ENCODE measurements at regions not wholly inside any gene's neighbourhood (a gene's known extent, or its start where the extent isn't known, plus 50 kb on each side); places are given as distances from the start of the nearest gene placed in this dataset.

DNA sequence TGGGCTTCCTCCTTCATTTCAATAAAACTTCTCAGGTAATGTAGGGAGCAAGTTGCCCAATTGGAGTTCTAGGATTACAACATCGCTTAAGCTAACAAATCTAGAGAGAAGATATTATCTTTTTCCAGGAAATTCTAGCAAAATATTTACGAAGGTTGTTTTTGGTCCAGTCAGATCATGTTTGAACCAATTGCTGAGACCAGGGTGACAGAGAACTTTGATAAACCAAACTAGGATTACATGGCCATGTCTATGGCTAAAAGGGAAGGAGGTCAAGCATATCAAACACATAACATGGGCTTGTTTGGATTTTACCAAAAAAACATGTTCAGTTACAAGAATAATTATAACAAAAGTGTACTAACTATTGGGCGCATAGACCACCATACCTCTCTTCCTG, 442.4 kb upstream of the SGCG start:
- DNase-seq: no peak
- TF ChIP-seq GATA1 (IDR thresholded peaks at IDR 0.05; ENCODE audit: low read depth, low read length) (no peak), POLR2A (IDR thresholded peaks at IDR 0.05; ENCODE audit: low read length) (no peak)

DNA sequence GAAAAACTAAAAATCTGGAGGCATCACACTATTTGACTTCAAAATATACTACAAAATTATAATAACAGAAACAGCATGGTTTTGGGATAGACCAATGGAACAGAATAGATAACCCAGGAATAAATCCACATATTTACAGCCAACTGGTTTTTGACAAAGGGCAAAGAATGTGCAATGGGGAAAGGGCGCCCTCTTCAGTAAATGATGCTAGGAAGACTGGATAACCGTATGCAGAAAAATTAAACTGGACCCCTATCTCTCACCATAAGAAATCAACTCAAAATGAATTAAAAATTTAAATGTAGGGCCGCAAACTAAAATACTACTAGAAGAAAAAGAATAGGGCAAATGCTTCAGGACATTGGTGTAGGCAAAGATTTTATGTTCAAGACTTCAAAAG, 440.5 kb upstream of the SGCG start:
- peak in 1 of 2 experiments; percentile 14 for DNase-seq

DNA sequence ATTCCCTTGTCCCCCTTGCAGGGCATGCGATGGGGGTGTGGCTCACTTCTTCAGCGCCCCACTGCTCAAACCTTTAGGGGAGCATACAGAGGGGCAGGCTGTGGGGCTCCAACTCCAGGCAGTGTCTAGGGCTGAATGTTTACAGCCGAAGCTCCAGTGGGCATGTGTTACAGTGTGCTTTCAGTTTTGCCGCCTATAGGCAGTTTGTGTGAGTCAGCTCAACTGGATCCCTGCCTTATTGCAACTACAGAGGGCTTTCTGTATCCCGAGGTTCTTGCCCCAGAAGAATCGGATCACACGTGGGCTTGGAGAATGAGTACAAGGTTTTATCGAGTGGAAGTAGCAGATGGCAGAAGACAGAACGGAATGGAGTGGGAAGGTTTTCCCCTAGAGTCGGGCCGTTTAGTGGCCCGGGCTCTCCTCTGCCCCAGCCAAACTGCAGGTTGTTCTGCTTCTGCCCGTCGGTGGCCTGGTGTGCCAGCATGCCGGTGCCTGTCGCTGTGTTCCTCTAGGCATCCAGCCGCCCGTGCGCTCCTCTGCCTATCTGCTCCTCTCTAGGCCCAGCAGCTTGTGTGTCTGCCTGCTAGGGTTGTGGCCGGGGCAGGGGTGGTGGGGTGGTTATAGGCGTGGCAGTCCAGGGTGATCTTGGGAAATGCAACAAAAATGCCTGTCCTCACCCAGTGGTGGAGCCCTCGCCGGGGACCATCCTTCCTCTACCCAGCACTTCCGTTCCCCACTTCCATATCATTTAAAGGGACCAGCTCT, 435.9 kb upstream of the SGCG start:
- TF ChIP-seq GATA1 (IDR thresholded peaks at IDR 0.05; ENCODE audit: low read depth, low read length): no peak
- TF ChIP-seq POLR2A (IDR thresholded peaks at IDR 0.05; ENCODE audit: low read length): no peak
- DNase-seq: no peak

More for the DNA sequence above, 440.5 kb upstream of the SGCG start:
- TF ChIP-seq GATA1 (IDR thresholded peaks at IDR 0.05; ENCODE audit: low read depth, low read length) (no peak), POLR2A (IDR thresholded peaks at IDR 0.05; ENCODE audit: low read length) (no peak)

GRCh38 chr13:22748866-22749577, 431.8 kb upstream of the SGCG start:
- DNase-seq: no peak
- TF ChIP-seq POLR2A (IDR thresholded peaks at IDR 0.05; ENCODE audit: low read length): no peak
- TF ChIP-seq GATA1 (IDR thresholded peaks at IDR 0.05; ENCODE audit: low read depth, low read length): no peak

DNA sequence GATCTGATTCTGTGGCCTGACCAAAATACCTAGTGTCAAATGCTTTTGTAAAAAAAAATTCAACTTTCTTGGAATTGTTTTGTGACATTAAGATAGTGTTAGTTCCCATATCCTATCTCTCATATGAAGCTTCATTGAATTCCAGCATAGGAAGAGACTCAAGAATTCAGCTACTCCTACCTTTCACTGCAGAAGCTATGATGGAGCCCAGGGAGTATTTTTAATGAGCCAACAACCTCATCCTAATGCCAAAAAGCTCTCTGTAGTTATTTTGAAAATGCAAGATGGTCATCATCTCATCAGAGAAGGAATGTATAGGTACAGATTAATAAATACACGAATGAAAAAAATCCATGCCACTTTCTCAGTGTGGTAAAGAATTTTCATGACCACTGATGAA, 431.2 kb upstream of the SGCG start:
- TF ChIP-seq GATA1 (IDR thresholded peaks at IDR 0.05; ENCODE audit: low read depth, low read length): no peak
- TF ChIP-seq POLR2A (IDR thresholded peaks at IDR 0.05; ENCODE audit: low read length): no peak
- no peak for DNase-seq

- peak in 1 of 2 experiments; percentile 3 for DNase-seq
- TF ChIP-seq POLR2A (IDR thresholded peaks at IDR 0.05; ENCODE audit: low read length) (no peak), GATA1 (IDR thresholded peaks at IDR 0.05; ENCODE audit: low read depth, low read length) (no peak)
Observed at GRCh38 chr13:22757530-22758120, 423.2 kb upstream of the SGCG start.

GRCh38 chr13:22758245-22758644, 422.5 kb upstream of the SGCG start:
- no peak for TF ChIP-seq GATA1 (IDR thresholded peaks at IDR 0.05; ENCODE audit: low read depth, low read length)
- no peak for TF ChIP-seq POLR2A (IDR thresholded peaks at IDR 0.05; ENCODE audit: low read length)

DNA sequence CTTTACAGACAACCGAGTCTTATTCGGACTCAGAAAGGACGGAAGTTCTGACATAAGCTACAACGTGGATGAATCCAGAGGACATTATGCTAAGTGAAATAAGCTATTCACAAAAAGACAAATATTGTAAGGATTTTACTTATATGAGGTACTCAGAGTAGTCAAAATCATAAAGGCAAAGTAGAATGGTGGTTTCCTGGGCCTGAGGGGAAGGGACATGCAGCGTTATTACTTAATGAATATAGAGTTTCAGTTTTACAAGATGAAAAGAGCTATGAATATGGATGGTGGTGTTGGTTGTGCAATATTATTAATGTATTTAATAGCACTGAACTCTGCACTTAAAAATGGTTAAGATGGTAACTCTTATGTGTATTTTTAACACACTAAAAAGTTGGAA, 419.1 kb upstream of the SGCG start:
- DNase-seq: no peak
- TF ChIP-seq POLR2A (IDR thresholded peaks at IDR 0.05; ENCODE audit: low read length) (no peak), GATA1 (IDR thresholded peaks at IDR 0.05; ENCODE audit: low read depth, low read length) (no peak)

More at GRCh38 chr13:22758245-22758644, 422.5 kb upstream of the SGCG start:
- no peak for DNase-seq

DNA sequence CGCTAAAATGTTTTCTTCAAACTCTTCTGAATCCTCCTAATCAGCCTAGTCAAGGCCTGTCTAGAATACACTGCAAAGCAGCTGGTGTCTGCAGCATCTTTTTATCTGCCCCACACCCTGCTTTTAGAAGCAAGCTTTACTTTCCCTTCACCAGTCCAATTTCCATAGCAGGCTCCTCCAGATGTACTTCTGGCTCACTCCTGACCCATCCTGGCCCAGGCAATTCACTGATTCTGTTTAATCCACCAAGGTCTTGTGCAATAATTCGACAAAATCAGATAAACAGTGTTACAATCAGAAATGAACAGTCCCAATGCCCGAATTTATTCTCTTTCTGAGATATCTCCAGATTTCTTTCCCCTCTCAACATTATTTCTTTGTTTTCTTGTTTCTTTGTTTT, 415.2 kb upstream of the SGCG start:
- TF ChIP-seq POLR2A (IDR thresholded peaks at IDR 0.05; ENCODE audit: low read length) (no peak), GATA1 (IDR thresholded peaks at IDR 0.05; ENCODE audit: low read depth, low read length) (no peak)
- DNase-seq: no peak

DNA sequence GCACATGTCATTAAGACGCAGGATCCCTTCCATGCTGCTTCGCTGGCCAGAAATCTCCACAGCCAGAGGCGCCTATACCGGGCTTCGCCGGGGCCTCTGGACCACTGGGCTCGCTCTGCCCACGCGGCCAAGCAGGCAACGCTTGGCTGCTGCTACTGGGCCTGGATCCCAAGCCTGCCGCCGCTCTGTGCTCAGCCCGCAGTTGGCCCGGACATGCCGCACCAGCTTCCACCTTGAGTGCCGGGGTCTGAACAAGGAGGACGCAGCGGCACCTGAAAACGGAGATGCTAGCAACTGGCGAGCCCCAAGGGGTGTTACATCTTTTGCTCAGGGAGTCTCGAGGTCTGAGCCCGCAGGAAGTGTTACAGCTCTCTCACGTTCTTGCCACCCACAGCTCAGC, 409.9 kb upstream of the SGCG start:
- DNase-seq: no peak
- TF ChIP-seq POLR2A (IDR thresholded peaks at IDR 0.05; ENCODE audit: low read length) (no peak), GATA1 (IDR thresholded peaks at IDR 0.05; ENCODE audit: low read depth, low read length) (no peak)

GRCh38 chr13:22773465-22773864, 407.3 kb upstream of the SGCG start:
- TF ChIP-seq GATA1 (IDR thresholded peaks at IDR 0.05; ENCODE audit: low read depth, low read length): no peak
- no peak for TF ChIP-seq POLR2A (IDR thresholded peaks at IDR 0.05; ENCODE audit: low read length)
- DNase-seq: no peak

DNA sequence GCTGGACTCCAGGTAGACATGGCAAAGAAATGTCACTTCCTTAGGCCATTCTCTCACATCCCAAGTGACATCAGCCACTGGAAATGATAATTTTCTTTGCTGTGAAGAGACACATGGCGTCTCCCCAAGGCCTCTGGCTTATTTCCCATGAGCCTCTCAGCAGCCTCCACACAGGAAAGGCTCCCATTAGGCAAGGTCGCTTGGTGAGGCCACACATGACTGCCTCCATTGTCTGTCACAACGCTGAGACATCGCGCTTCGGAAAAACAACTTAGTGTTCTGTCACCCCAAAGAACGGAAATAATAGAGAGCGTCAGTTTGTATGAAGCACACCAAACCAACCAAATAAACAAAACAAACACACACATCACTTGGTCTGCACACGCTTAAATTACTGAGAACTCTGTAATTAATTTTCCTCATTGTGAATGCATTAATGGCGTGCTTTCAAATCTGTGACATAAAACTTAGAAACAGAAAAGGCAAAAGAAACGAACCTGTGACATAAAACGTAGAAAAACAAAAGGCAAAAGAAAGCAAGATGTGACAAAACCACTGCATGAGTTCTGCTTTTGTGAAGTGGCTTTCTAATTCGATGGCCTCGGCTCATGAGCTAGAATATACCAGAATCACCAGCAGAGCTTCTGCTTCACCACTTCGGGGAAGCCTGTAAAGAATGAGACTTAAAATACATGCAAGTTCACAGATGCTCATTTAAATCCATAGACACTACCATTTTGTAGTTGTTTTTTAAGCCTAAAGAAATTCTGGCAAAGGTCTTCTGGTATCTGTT, 404.2 kb upstream of the SGCG start:
- TF ChIP-seq POLR2A (IDR thresholded peaks at IDR 0.05; ENCODE audit: low read length) (no peak), GATA1 (IDR thresholded peaks at IDR 0.05; ENCODE audit: low read depth, low read length) (no peak)
- DNase-seq: no peak

- no peak for TF ChIP-seq GATA1 (IDR thresholded peaks at IDR 0.05; ENCODE audit: low read depth, low read length)
- no peak for TF ChIP-seq POLR2A (IDR thresholded peaks at IDR 0.05; ENCODE audit: low read length)
- DNase-seq: no peak
Observed at GRCh38 chr13:22777207-22777606, 403.6 kb upstream of the SGCG start.
